HK-2 (cell line): ENCODE measurements at regions not wholly inside any gene's neighbourhood (a gene's known extent, or its start where the extent isn't known, plus 50 kb on each side); places are given as distances from the start of the nearest gene placed in this dataset.
"Not testable (repeated sequence)": the region's sequence is repeated elsewhere in the genome, so short reads cannot be mapped to it uniquely, and the experiment has no call there.

ENCODE experiments used
- DNase-seq: peaks from one replicate; pipeline ENCODE4 v3.0.0-alpha.2; 2018; ENCODE audit not compliant: unreplicated experiment

DNA sequence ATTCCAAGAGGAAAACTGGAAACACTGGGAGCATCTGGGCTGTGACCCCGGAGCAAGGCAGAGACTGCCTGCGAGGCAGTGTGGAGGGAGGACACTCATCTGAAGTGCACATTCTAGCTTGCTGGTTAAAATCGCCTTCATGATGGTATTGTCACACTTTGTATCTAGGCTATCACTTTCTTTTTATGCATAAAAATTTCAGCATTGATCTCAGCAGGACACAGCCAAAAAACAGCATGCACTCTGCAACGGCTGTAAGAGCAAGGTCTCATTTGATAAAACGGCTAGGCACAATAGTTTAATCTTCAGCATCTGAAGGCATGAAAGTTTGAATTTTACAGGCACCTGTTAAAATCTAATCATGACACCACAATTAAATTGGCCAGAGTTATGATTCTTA lies 110.8 kb upstream of the IRX1 start:
- DNase-seq = no peak

DNA sequence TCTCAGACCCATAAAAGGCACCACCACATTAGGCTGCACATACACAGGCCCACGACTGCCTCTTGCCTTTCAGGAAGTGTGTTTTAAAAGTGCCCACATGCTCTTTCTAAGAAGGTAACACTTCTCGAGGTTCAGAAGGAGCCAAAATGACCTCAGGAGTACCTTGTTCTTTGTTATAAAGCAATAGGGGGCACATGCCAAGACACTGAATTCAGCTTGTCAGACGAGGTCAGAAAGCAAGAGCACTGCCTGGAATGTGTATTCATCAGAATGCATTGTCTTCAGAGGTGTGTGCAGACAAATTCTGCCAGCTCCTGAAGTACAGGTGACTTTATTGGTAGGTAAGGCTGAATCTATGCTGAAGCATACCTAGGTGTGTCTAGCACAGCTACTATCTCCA lies 114.5 kb upstream of the IRX1 start:
- DNase-seq = no peak

DNA sequence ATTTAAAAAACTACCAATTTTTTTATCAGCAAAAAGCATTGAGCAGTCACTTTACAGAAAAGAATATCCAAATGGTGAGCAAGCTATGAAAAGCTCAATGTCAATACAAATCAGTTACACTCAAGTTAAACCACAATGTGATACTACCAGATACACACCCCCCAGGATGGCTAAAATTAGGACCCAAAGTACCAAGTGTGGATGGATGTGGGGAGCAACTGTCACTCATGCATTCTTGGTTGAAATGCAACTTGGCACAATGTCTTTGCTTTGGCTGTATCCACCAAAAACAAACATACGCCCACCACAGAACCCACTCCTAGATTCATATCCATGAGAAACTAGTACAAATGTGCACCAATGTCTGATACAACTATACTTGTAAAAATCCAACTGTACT lies 120.0 kb upstream of the IRX1 start:
- no peak for DNase-seq

DNA sequence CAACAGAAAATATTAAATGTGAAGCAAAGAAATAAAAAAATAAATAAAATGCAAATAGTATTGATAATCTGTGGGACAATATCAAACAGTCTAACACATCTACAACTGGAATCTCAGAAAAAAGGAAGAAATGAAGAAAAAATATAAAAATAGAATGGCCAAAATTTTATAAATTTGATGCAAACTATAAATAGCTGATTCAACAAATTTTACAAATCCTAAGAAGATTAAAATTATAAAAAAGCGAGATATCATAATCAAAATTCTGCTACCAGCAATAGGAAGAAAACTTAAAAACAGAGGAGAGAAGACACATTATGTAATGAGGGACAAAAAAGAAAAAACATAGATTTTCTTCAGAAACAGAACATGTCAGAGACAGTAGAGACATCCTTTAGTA lies 129.2 kb upstream of the IRX1 start:
- DNase-seq = no peak

- DNase-seq = no peak
Observed at GRCh38 chr5:3460416-3460815, 135.2 kb upstream of the IRX1 start.

- no peak for DNase-seq
Observed at GRCh38 chr5:3456121-3456681, 139.4 kb upstream of the IRX1 start.

DNA sequence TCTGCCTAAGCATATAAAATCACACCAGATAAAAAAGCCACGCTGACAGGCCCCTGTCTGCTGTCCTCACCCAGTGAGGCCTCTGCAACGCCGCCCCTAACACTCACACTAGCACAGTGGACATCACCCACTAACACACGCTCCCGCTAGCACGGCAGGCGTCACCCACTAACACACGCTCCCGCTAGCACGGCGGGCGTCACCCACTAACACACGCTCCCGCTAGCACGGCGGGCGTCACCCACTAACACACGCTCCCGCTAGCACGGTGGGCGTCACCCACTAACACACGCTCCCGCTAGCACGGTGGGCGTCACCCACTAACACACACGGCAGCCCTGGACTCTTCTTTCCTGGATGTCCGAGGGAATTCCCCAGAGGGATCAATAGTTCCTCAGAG lies 141.6 kb upstream of the IRX1 start:
- not testable (repeated sequence) for DNase-seq

GRCh38 chr5:3452622-3453021 lies 143.0 kb upstream of the IRX1 start:
- no peak for DNase-seq

DNA sequence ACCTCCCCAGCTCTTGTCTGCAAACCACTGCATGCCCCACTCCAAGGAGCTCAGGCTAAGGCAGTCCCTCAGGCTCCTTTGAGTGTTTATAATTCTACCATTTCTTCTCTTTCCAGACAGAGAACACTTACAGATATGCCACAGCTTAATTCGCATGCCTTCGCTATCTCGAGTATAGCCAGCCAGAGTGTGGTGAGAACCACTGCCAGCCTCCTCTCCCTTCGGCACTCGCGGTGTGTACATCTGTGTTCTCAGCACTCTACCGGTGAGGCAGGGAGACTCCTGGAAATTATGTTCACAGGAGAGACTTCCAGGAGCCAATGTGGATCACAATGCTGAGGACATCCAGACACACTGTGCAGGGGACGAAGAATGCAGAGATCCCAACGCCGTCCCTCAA lies 143.7 kb upstream of the IRX1 start:
- no peak for DNase-seq

GRCh38 chr5:3449481-3449880 lies 146.2 kb upstream of the IRX1 start:
- DNase-seq = no peak

GRCh38 chr5:3446410-3446809 lies 149.2 kb upstream of the IRX1 start:
- no peak for DNase-seq

DNA sequence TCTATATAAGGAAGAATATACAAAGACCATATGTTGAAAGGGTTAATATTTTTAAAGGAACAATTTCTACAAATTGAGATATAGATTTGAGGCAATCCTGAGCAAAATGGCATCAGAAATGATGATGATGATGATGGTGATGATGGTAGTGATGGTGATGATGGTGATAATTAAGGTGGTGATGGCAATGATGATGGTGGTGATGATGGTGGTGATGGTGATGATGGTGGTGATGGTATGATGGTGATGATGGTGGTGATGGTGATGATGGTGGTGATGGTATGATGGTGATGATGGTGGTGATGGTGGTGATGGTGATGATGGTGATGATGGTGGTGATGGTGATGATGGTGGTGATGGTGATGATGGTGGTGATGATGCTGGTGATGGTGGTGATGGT lies 150.1 kb upstream of the IRX1 start:
- DNase-seq = not testable (repeated sequence)

DNA sequence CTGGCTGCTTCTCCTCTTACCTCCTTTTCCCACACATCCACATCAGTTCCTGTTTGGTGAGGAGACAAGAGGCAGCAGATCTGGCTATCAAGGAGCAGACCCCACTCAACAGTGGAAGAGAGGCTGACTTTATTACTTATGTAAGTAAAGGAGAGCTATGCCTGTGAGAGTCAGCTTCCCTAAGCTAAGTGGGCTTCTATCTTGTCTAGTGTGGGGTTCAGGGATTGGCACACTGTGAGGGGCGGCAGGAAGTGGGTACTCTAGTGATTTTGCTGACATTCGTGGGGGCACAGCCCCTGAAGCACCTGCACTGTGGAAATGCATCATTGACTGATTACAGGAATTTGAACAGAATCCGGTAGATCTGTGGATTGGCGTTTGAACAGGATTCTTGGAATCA lies 163.5 kb upstream of the IRX1 start:
- DNase-seq = no peak

DNA sequence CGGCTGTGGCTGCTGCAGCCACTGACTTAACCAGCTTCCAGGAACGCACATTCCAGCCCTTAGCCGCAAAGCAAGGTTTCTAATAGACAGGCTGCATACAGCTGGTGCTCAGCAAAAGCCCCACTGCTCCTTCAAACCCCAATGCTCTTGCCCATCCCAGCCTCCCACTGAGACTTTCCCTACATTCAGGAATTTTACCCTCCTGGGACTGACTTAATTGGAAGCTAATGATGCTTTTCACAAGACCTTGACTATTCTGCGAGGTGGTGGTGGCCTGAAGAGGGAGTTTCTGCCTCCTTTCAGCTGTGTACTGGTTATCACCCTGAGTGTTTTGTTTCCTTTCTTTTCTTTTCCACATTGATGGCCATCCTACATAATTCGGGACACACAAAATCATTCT lies 164.9 kb upstream of the IRX1 start:
- no peak for DNase-seq

GRCh38 chr5:3429962-3430361 lies 165.7 kb upstream of the IRX1 start:
- no peak for DNase-seq

DNA sequence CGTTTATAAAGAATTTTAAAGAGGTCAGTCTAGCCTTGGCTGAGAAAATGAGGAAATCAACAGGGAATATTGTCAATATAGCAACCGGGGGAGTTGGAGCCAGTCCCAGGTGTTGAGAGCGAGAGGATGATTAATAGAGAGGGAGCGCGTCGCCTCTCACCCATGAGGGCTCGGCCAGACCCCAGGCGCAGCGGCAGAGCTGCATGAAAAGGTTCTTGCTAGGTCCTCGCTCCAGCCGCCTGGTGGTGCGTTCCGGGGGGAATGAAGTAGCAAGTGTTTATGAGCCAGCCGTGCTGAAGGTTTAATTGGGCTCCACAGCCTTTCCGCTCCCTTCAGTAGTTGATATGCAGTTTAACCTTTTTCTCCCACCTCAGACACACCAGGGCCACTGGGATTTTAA lies 167.3 kb upstream of the IRX1 start:
- no peak for DNase-seq

DNA sequence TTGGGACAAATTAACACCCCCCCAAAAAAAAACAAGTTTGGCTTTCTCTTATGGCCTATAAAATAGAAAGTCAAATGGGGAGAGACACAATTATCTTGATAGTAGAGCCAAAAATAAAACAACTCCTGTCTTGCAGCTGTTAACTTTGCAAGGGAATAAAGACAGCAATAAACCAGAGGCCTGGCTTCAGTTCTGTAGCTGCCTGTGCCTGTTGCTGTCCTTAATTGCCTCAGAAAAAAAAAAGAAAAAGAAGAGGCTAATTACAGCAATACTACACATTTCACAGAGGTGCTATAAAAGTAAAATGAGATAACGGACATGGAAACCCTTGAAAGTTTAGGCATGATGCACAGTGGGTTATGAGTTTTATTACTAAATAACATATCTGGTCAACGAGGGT lies 170.7 kb upstream of the IRX1 start:
- DNase-seq = no peak

DNA sequence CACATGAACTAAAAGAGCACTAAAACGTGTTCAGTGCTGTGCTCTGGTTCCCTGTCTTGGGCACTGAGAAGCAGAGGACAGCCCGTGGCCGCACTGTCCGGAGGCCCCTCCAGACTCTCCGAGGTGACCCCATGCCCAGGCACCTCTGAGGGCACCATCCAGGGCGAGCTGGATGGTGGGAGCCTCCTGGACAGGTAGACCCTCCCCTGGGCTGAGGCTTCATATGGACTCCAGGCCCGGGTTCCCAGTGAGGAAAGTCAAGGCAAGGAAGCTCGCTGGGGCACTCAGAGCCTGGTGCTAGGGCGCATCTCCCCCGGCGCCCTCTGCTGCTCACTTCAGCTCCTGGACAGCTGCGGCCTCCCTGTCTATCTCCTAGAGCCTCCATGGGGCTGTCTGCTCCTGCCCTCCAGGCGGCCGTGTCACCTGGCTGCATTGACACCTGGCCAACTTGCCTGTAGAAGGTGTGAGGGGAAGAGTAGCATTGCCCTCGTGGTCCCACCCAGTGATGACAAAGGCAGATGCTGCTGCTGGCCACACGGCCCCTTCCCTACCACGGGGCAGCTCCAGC lies 178.2 kb upstream of the IRX1 start:
- no peak for DNase-seq

DNA sequence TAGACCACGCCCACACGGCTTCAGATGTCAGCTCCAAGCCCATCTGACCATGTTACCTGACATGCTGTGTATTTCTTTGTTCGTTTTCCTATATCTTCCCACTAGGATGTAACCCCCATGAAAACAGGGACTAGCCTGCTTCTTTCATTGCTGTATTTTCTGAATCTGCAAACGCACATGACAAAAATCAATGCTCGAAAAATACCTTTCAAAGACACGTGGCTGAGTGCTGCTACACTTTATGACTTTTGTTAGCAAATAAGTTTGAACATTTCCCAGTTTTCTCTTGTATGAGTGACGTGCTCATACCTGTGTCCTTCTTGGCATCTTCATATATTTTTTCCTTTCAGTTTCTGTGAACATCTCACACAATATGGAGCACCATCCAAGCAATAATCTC lies 181.3 kb upstream of the IRX1 start:
- no peak for DNase-seq

DNA sequence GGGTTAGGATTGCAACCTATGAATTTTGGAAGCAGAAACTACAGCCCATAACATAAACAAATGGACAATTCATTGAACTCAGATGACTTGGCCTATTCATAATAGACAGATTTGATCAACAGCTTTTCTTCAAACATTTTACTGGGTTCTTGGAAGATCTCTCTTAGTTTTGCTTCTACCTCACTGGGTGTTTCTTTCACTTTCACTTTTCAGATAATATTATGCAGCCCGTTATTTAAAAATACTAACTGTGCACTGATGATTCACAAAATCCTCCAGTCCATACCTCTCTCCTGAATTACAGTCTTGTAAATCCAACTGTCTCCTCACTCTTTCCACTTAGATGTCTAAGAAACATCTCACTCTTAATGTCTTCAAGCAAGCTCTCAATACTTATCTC lies 183.5 kb upstream of the IRX1 start:
- DNase-seq = no peak

GRCh38 chr5:3411363-3411762 lies 184.3 kb upstream of the IRX1 start:
- no peak for DNase-seq

DNA sequence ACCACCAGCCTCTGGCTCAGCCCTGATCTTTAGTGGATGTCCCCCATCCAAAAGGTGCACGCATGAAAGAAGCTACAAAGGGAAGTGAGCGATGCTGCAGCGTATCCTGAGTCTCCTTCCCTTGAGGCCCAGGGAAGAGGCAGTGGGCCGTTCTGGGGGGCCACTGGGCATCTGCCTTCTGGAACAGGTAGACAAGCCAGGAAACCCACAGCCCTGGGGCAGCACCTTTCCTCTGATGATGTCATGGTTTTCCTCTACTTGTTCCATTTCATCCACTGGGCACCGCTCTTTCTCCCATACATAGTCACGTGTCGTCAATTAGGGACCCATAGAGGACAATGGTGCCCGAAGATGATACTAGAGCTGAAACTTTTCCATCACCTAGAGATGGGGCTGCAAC lies 194.0 kb upstream of the IRX1 start:
- no peak for DNase-seq

- DNase-seq = no peak
Observed at GRCh38 chr5:3400659-3401058, 195.0 kb upstream of the IRX1 start.

DNA sequence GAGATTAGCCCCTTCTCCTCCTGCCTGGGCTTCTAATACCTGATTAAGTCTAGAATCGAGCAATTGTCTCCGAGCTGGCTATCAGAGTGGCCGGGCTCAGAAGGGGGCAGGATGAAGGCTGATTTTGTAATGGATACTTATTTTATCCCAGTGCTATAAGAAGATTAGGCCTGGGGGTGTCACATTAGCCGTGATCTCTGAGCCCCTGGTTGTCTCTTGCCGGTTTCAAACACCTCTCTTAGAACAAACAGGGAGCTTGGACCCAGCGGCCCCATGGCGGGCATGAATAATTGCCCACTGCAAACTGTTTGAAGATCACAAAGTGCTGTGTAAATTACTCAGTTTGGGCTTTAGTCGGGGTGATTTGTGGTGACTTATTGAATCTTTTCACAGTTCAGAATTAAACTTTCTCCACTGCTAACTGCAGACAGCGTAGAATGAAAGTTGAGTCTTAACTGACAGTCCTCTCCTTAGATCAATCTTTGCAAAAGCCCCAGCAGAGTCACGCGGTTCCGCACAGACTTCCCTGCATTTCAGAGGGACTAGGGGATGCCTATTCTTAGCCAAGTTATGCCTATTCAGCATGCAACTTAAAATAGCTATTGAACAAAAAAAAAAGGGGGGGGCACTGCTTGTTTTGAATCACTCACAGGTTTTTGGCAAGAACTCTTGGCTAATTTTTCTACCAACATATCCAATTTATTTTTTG lies 200.6 kb upstream of the IRX1 start:
- DNase-seq = no peak
